Stimulated activated naive CD8-positive, alpha-beta T cell treated with anti-CD3 and anti-CD28 coated beads, Interleukin-15, Interleukin-2, amounts not matched to agents 100 ng/mL and 50 ng/mL, for 24 hours (primary cell): ENCODE measurements at regions not wholly inside any gene's neighbourhood (a gene's known extent, or its start where the extent isn't known, plus 50 kb on each side); places are given as distances from the start of the nearest gene placed in this dataset.

Experiments used
- H3K27ac Mint-ChIP-seq: one replicate; pipeline ENCODE4 v1.8.0; 2021; ENCODE audit warnings: mild to moderate bottlenecking, mixed read lengths
- H3K27me3 Mint-ChIP-seq: one replicate; pipeline ENCODE4 v1.8.0; 2021; ENCODE audit warnings: mixed read lengths
- H3K36me3 Mint-ChIP-seq: one replicate; pipeline ENCODE4 v1.8.0; 2021; ENCODE audit warnings: low read depth, mixed read lengths
- H3K4me1 Mint-ChIP-seq: one replicate; pipeline ENCODE4 v1.8.0; 2021; ENCODE audit warnings: low read depth, mixed read lengths
- H3K4me3 Mint-ChIP-seq: one replicate; pipeline ENCODE4 v1.8.0; 2021; ENCODE audit warnings: mild to moderate bottlenecking, mixed read lengths
- H3K9me3 Mint-ChIP-seq: one replicate; pipeline ENCODE4 v1.8.0; 2021; ENCODE audit warnings: mixed read lengths

- H3K4me1 Mint-ChIP-seq, result no peaks in the 10 kb centered on the region
- no peak overlapping the region for H3K4me3 Mint-ChIP-seq
- peaks cover 3% of the 10 kb centered on the region for H3K9me3 Mint-ChIP-seq
- H3K27me3 Mint-ChIP-seq, result no peaks in the 10 kb centered on the region
- no peaks in the 10 kb centered on the region for H3K36me3 Mint-ChIP-seq
- H3K27ac Mint-ChIP-seq, result no peak overlapping the region
Measured at GRCh38 chr18:56470406-56471351, 167.7 kb downstream of the TXNL1 start.

GRCh38 chr18:56469582-56469981 lies 168.8 kb downstream of the TXNL1 start:
- no peaks in the 10 kb centered on the region for H3K27me3 Mint-ChIP-seq
- peaks cover 12% of the 10 kb centered on the region for H3K9me3 Mint-ChIP-seq
- H3K27ac Mint-ChIP-seq, result no peak overlapping the region

GRCh38 chr18:56468396-56468795 lies 170.0 kb downstream of the TXNL1 start:
- no peaks in the 10 kb centered on the region for H3K36me3 Mint-ChIP-seq
- H3K9me3 Mint-ChIP-seq, result peaks cover 17% of the 10 kb centered on the region
- no peaks in the 10 kb centered on the region for H3K4me1 Mint-ChIP-seq
- no peak overlapping the region for H3K27ac Mint-ChIP-seq
- no peaks in the 10 kb centered on the region for H3K27me3 Mint-ChIP-seq
- H3K4me3 Mint-ChIP-seq, result no peak overlapping the region

More at GRCh38 chr18:56469582-56469981, 168.8 kb downstream of the TXNL1 start:
- H3K4me1 Mint-ChIP-seq, result no peaks in the 10 kb centered on the region
- no peaks in the 10 kb centered on the region for H3K36me3 Mint-ChIP-seq
- no peak overlapping the region for H3K4me3 Mint-ChIP-seq

- no peak overlapping the region for H3K4me3 Mint-ChIP-seq
- no peaks in the 10 kb centered on the region for H3K27me3 Mint-ChIP-seq
- no peak overlapping the region for H3K27ac Mint-ChIP-seq
- H3K9me3 Mint-ChIP-seq, result peaks cover 18% of the 10 kb centered on the region
- H3K36me3 Mint-ChIP-seq, result no peaks in the 10 kb centered on the region
- H3K4me1 Mint-ChIP-seq, result no peaks in the 10 kb centered on the region
Measured at GRCh38 chr18:56462276-56462675, 176.1 kb downstream of the TXNL1 start.

GRCh38 chr18:56461151-56461550 lies 177.2 kb downstream of the TXNL1 start:
- Mint-ChIP-seq H3K4me1 (no peaks in the 10 kb centered on the region), H3K9me3 (peaks cover 18% of the 10 kb centered on the region), H3K27ac (no peak overlapping the region), H3K4me3 (no peak overlapping the region), H3K36me3 (no peaks in the 10 kb centered on the region), H3K27me3 (no peaks in the 10 kb centered on the region)

GRCh38 chr18:56460581-56460980 lies 177.8 kb downstream of the TXNL1 start:
- no peaks in the 10 kb centered on the region for H3K27me3 Mint-ChIP-seq
- H3K27ac Mint-ChIP-seq, result no peak overlapping the region
- peaks cover 14% of the 10 kb centered on the region for H3K9me3 Mint-ChIP-seq
- no peak overlapping the region for H3K4me3 Mint-ChIP-seq
- H3K4me1 Mint-ChIP-seq, result no peaks in the 10 kb centered on the region
- H3K36me3 Mint-ChIP-seq, result no peaks in the 10 kb centered on the region

GRCh38 chr18:56458770-56459712 lies 179.4 kb downstream of the TXNL1 start:
- Mint-ChIP-seq H3K27me3 (no peaks in the 10 kb centered on the region), H3K27ac (no peak overlapping the region), H3K4me1 (no peaks in the 10 kb centered on the region), H3K36me3 (no peaks in the 10 kb centered on the region), H3K9me3 (peaks cover 5% of the 10 kb centered on the region), H3K4me3 (no peak overlapping the region)

GRCh38 chr18:56455874-56456273 lies 182.5 kb downstream of the TXNL1 start:
- Mint-ChIP-seq H3K27me3 (peaks cover 1% of the 10 kb centered on the region), H3K27ac (no peak overlapping the region), H3K4me1 (no peaks in the 10 kb centered on the region), H3K4me3 (no peak overlapping the region), H3K36me3 (no peaks in the 10 kb centered on the region), H3K9me3 (no peaks in the 10 kb centered on the region)

GRCh38 chr18:56455141-56455540 lies 183.3 kb downstream of the TXNL1 start:
- Mint-ChIP-seq H3K4me3 (no peak overlapping the region), H3K27ac (no peak overlapping the region), H3K36me3 (no peaks in the 10 kb centered on the region)

GRCh38 chr18:56453631-56454030 lies 184.8 kb downstream of the TXNL1 start:
- Mint-ChIP-seq H3K4me1 (no peaks in the 10 kb centered on the region), H3K4me3 (no peak overlapping the region), H3K27me3 (peaks cover 4% of the 10 kb centered on the region), H3K36me3 (no peaks in the 10 kb centered on the region), H3K9me3 (no peaks in the 10 kb centered on the region), H3K27ac (no peak overlapping the region)

More at GRCh38 chr18:56455141-56455540, 183.3 kb downstream of the TXNL1 start:
- Mint-ChIP-seq H3K27me3 (peaks cover 4% of the 10 kb centered on the region), H3K9me3 (no peaks in the 10 kb centered on the region), H3K4me1 (no peaks in the 10 kb centered on the region)

GRCh38 chr18:56451188-56451587 lies 187.2 kb downstream of the TXNL1 start:
- H3K9me3 Mint-ChIP-seq, result no peaks in the 10 kb centered on the region
- no peaks in the 10 kb centered on the region for H3K4me1 Mint-ChIP-seq
- H3K27me3 Mint-ChIP-seq, result peaks cover 4% of the 10 kb centered on the region
- no peak overlapping the region for H3K4me3 Mint-ChIP-seq
- H3K36me3 Mint-ChIP-seq, result no peaks in the 10 kb centered on the region
- no peak overlapping the region for H3K27ac Mint-ChIP-seq

- Mint-ChIP-seq H3K27ac (no peak overlapping the region), H3K9me3 (no peaks in the 10 kb centered on the region), H3K4me1 (no peaks in the 10 kb centered on the region), H3K36me3 (no peaks in the 10 kb centered on the region), H3K27me3 (peaks cover 4% of the 10 kb centered on the region), H3K4me3 (no peak overlapping the region)
Measured at GRCh38 chr18:56448751-56449150, 189.6 kb downstream of the TXNL1 start.

GRCh38 chr18:56445422-56445821 lies 193.0 kb downstream of the TXNL1 start:
- Mint-ChIP-seq H3K9me3 (peaks cover 4% of the 10 kb centered on the region), H3K27me3 (no peaks in the 10 kb centered on the region), H3K36me3 (no peaks in the 10 kb centered on the region), H3K27ac (no peak overlapping the region), H3K4me3 (no peak overlapping the region), H3K4me1 (no peaks in the 10 kb centered on the region)

- no peaks in the 10 kb centered on the region for H3K36me3 Mint-ChIP-seq
- H3K27me3 Mint-ChIP-seq, result no peaks in the 10 kb centered on the region
- no peak overlapping the region for H3K4me3 Mint-ChIP-seq
- H3K9me3 Mint-ChIP-seq, result peaks cover 4% of the 10 kb centered on the region
- no peak overlapping the region for H3K27ac Mint-ChIP-seq
- H3K4me1 Mint-ChIP-seq, result no peaks in the 10 kb centered on the region
Measured at GRCh38 chr18:56444201-56444600, 194.2 kb downstream of the TXNL1 start.
